Esophagus muscularis mucosa (tissue), 4 donors: ENCODE measurements at regions not wholly inside any gene's neighbourhood (a gene's known extent, or its start where the extent isn't known, plus 50 kb on each side); places are given as distances from the start of the nearest gene placed in this dataset.

ENCODE experiments used
- DNase-seq: peaks from one replicate; pipeline ENCODE4 v3.0.0-alpha.2; 2017; ENCODE audit errors: extremely low spot score
- H3K27ac ChIP-seq, 4 donors: fragments of 200-600 bp; sonication (generic); replicated peaks in 1 of 4; 1 replicate in 3 of 4; 2 replicates in 1 of 4; pipeline ENCODE4 v1.5.1; 2016 to 2019; ENCODE audit warnings: mild to moderate bottlenecking in 1 of 4
- H3K27me3 ChIP-seq, 4 donors: fragments of 200-600 bp; sonication (generic); one replicate each; pipeline versions ENCODE4 v1.5.1 to v1.6.0; 2016 to 2019
- H3K36me3 ChIP-seq, 4 donors: fragments of 200-600 bp; sonication (generic); one replicate each; pipeline ENCODE4 v1.5.1; 2016 to 2019
- H3K4me1 ChIP-seq, 4 donors: fragments of 200-600 bp; sonication (generic); one replicate each; pipeline ENCODE4 v1.5.1; 2016 to 2019
- H3K4me3 ChIP-seq, 4 donors: fragments of 200-600 bp; sonication (generic); 1 replicate in 2 of 4; 2 replicates in 2 of 4; pipeline ENCODE4 v1.5.1; 2016 to 2019; ENCODE audit warnings: mild to moderate bottlenecking in 4 of 4, moderate library complexity in 1 of 4
- H3K9me3 ChIP-seq, 4 donors: fragments of 200-600 bp; sonication (generic); 1 replicate in 3 of 4; 2 replicates in 1 of 4; pipeline ENCODE4 v1.5.1; 2016 to 2019
- EP300 ChIP-seq: sonication (generic); formaldehyde crosslinking; IDR thresholded peaks from one replicate; pipeline ENCODE4 v1.6.1; 2017; ENCODE audit warnings: antibody characterized with exemption
- POLR2A ChIP-seq: fragments of 450-650 bp; IDR thresholded peaks from one replicate; pipeline ENCODE4 v1.6.1; 2017; ENCODE audit warnings: antibody characterized with exemption, moderate library complexity, mild to moderate bottlenecking, low read depth
- POLR2AphosphoS5 ChIP-seq, 2 donors: sonication (generic); formaldehyde crosslinking; IDR thresholded peaks; one replicate each; pipeline ENCODE4 v1.6.1; 2017; ENCODE audit warnings: antibody characterized with exemption in 2 of 2
- WGBS: methylation state at CpG from one replicate; pipeline ENCODE4 v1.1.5; 2018; 5-methylcytosine and 5-hydroxymethylcytosine counted together
- intact Hi-C: fragments of 100-400 bp; cut with DNase I; formaldehyde crosslinking; loops from one replicate; pipeline ENCODE4 v1.15.1; 2023
- TF ChIP-seq, protein P1 (sequence below), 3 experiments: fragments of 200-600 bp in 2 of 3; fragments of 450-650 bp in 1 of 3; sonication (generic) in 2 of 3; IDR thresholded peaks; one replicate each; pipeline ENCODE4 v1.5.1; 2017 to 2019; ENCODE audit warnings: antibody characterized with exemption in 3 of 3, mild to moderate bottlenecking in 2 of 3, moderate library complexity in 1 of 3

DNA sequence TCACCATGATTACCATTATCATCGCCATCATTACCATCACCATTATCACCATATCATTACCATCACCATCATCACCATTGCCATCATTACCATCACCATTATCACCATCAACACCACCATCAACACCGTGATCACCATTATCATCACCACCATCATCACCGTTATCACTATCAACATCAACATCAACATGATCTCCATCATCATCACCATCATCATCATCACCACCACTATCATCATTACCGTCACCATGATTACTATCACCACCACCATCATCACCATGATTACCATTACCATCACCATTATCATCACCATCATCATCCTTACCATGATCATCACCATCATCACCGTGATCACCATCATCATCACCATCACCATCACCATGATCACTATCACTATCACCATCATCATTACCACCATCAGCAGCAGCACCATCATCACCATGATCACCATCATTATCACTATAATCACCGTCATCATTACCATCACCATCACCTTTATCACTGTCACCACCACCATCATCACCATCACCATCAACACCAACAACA, 753.7 kb downstream of the BRD1 start:
- no peak for DNase-seq
- 96% methylated on average over 6 of the region's 6 CpGs for WGBS

DNA sequence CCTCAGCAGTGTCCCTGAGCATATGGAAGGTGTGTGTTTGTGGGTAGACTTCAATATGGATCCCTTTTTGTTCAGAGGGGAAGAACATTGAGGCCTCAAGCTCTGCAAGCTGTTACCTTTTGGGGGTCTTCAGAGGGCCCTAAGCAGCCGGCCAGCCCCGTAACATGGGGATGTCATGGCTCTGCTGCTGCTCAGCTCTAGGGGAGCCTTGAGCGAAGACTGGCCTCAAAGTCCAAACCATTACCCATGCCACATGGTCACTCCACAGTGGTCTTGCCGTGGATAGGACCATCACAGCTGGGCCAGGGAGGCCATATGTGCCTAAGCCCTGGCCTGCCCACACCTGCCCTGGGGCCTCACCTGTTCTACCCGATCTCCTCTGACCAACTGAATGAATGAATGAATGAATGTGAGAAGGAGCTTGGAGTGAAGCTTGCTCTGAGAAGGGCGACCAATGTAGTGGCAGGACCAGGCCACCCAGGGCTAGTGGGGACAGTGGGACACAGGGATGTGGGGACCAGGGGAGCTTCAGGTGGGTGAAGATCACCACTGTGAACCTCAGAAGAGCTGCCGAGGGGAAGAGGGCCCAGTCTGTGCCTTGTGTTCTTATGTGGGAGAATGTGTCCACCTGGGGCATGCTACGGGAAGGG, 754.6 kb downstream of the BRD1 start:
- H3K9me3 ChIP-seq: no peaks in the 10 kb centered on the region
- DNase-seq: no peak
- no peak overlapping the region for H3K27ac ChIP-seq
- no peak overlapping the region for H3K4me3 ChIP-seq
- intact Hi-C loops: no loop called here
- H3K4me1 ChIP-seq: no peaks in the 10 kb centered on the region
- H3K27me3 ChIP-seq: peaks cover 0 to 66% (median 0%) of the 10 kb centered on the region in 4 donors
- TF ChIP-seq EP300: no peak
- no peak for TF ChIP-seq POLR2AphosphoS5 (IDR thresholded peaks at IDR 0.05)
- 96% methylated on average over 7 of the region's 8 CpGs for WGBS
- H3K36me3 ChIP-seq: no peaks in the 10 kb centered on the region

More for the DNA sequence above, 753.7 kb downstream of the BRD1 start:
- Histone ChIP-seq H3K4me3 (no peak overlapping the region), H3K27ac (no peak overlapping the region), H3K27me3 (peaks cover 0 to 73% (median 0%) of the 10 kb centered on the region in 4 donors), H3K4me1 (no peaks in the 10 kb centered on the region), H3K36me3 (no peaks in the 10 kb centered on the region), H3K9me3 (no peaks in the 10 kb centered on the region)
- intact Hi-C loops: no loop called here
- TF ChIP-seq POLR2AphosphoS5 (IDR thresholded peaks at IDR 0.05) (no peak), POLR2A (no peak), EP300 (no peak)
- TF ChIP-seq, protein P1, sequence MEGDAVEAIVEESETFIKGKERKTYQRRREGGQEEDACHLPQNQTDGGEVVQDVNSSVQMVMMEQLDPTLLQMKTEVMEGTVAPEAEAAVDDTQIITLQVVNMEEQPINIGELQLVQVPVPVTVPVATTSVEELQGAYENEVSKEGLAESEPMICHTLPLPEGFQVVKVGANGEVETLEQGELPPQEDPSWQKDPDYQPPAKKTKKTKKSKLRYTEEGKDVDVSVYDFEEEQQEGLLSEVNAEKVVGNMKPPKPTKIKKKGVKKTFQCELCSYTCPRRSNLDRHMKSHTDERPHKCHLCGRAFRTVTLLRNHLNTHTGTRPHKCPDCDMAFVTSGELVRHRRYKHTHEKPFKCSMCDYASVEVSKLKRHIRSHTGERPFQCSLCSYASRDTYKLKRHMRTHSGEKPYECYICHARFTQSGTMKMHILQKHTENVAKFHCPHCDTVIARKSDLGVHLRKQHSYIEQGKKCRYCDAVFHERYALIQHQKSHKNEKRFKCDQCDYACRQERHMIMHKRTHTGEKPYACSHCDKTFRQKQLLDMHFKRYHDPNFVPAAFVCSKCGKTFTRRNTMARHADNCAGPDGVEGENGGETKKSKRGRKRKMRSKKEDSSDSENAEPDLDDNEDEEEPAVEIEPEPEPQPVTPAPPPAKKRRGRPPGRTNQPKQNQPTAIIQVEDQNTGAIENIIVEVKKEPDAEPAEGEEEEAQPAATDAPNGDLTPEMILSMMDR (IDR thresholded peaks at IDR 0.05): no peak

DNA sequence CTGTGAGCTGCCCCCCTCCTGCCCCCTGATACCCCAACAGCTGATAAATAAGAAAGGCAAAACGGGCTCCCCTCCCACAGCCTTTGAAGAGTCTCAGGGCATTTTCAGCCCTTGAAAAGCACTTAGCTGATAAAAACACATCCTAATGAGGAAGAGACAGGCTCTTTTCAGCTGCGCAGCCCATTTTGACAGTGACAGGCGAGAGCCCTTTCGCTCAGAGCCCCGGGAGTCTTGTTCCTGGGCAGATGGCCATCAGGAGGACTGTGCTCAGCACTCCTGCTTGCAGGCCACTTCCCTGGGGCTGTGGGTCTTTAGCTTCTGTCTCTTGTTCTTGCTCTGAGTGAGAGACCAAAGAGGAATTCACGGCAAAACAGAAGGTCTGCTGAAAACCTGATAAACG, 757.2 kb downstream of the BRD1 start:
- no peak overlapping the region for H3K27ac ChIP-seq

DNA sequence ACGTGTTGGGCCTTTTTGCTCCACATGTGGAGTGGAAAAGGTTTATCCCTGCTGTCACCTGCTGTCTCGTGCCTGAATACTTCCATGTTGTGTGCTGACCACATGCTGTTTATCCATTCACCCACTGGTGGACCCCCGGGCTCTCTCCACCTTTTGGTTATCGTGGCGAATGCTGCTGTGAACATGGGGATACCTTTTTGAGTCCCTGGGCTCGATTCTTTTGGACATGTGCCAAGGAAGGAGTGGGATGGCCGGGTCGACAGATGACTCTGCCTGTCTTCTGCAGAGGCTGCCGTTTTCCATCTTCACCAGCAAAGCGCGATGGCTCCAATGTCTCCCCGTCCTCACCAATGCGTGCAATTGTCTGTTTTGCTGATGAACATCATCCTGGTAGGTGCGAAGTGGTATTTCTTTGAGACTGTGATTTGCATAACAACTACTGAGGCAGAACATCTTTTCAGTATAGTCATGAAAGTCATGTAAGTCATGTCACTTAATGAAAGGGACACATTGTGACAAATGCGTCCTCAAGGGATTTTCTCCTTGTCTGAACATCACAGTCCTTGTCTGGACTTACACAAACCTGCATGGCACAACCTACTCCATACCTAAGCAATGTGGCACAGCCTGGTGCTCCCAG, 758.7 kb downstream of the BRD1 start:
- H3K4me3 ChIP-seq: no peak overlapping the region
- intact Hi-C loops: no loop called here
- no peaks in the 10 kb centered on the region for H3K4me1 ChIP-seq
- H3K9me3 ChIP-seq: no peaks in the 10 kb centered on the region
- H3K27me3 ChIP-seq: peaks cover 0 to 45% (median 0%) of the 10 kb centered on the region in 4 donors
- WGBS: 74% methylated on average over 15 of the region's 15 CpGs
- no peaks in the 10 kb centered on the region for H3K36me3 ChIP-seq
- no peak for DNase-seq
- no peak overlapping the region for H3K27ac ChIP-seq
- TF ChIP-seq, protein P1 (IDR thresholded peaks at IDR 0.05): no peak
- TF ChIP-seq EP300 (no peak), POLR2A (no peak), POLR2AphosphoS5 (IDR thresholded peaks at IDR 0.05) (no peak)

More for the DNA sequence above, 757.2 kb downstream of the BRD1 start:
- no peaks in the 10 kb centered on the region for H3K9me3 ChIP-seq
- no peaks in the 10 kb centered on the region for H3K36me3 ChIP-seq
- TF ChIP-seq, protein P1 (IDR thresholded peaks at IDR 0.05): no peak
- TF ChIP-seq POLR2AphosphoS5 (IDR thresholded peaks at IDR 0.05): no peak
- no peak for TF ChIP-seq POLR2A
- TF ChIP-seq EP300: no peak
- peaks cover 0 to 52% (median 0%) of the 10 kb centered on the region in 4 donors for H3K27me3 ChIP-seq
- H3K4me1 ChIP-seq: no peaks in the 10 kb centered on the region
- intact Hi-C loops: no loop called here
- no peak for DNase-seq
- 46% methylated on average over 6 of the region's 7 CpGs for WGBS
- H3K4me3 ChIP-seq: no peak overlapping the region

DNA sequence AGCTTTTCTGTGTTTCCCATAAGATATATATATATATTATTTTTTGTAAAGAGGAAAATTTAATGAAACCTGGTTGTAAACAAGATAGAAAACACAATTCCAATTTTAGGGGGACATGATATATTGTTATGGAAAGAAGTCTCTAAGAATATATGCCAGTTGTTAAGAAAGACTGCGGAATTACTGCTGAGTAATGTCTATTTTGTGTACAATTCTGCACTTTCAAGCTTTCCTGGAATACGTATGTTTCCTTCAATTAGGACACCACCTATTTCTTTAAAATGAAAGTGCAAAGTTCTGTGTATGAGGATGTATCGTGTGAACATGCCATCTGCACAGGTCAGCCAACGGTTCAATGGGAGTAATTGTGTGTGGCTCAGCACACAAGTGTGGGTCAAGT, 760.2 kb downstream of the BRD1 start:
- 87% methylated on average over 4 of the region's 4 CpGs for WGBS

More for the DNA sequence above, 760.2 kb downstream of the BRD1 start:
- no peak for DNase-seq
- Histone ChIP-seq H3K9me3 (no peaks in the 10 kb centered on the region), H3K27ac (no peak overlapping the region), H3K4me1 (no peaks in the 10 kb centered on the region), H3K4me3 (no peak overlapping the region), H3K27me3 (peaks cover 0 to 49% (median 0%) of the 10 kb centered on the region in 4 donors), H3K36me3 (no peaks in the 10 kb centered on the region)
- TF ChIP-seq EP300 (no peak), POLR2AphosphoS5 (IDR thresholded peaks at IDR 0.05) (no peak), POLR2A (no peak)
- TF ChIP-seq, protein P1 (IDR thresholded peaks at IDR 0.05): no peak
- intact Hi-C loops: no loop called here
